8988T (cell line): ENCODE measurements at regions not wholly inside any gene's neighbourhood (a gene's known extent, or its start where the extent isn't known, plus 50 kb on each side); places are given as distances from the start of the nearest gene placed in this dataset.

ENCODE experiments used
- DNase-seq: peaks from one replicate; pipeline ENCODE4 v3.0.0; 2011

- no peak for DNase-seq
Measured at GRCh38 chr21:27315373-27315772, 348.5 kb upstream of the ADAMTS5 start.

- DNase-seq = no peak
Measured at GRCh38 chr21:27314131-27314530, 347.2 kb upstream of the ADAMTS5 start.

DNA sequence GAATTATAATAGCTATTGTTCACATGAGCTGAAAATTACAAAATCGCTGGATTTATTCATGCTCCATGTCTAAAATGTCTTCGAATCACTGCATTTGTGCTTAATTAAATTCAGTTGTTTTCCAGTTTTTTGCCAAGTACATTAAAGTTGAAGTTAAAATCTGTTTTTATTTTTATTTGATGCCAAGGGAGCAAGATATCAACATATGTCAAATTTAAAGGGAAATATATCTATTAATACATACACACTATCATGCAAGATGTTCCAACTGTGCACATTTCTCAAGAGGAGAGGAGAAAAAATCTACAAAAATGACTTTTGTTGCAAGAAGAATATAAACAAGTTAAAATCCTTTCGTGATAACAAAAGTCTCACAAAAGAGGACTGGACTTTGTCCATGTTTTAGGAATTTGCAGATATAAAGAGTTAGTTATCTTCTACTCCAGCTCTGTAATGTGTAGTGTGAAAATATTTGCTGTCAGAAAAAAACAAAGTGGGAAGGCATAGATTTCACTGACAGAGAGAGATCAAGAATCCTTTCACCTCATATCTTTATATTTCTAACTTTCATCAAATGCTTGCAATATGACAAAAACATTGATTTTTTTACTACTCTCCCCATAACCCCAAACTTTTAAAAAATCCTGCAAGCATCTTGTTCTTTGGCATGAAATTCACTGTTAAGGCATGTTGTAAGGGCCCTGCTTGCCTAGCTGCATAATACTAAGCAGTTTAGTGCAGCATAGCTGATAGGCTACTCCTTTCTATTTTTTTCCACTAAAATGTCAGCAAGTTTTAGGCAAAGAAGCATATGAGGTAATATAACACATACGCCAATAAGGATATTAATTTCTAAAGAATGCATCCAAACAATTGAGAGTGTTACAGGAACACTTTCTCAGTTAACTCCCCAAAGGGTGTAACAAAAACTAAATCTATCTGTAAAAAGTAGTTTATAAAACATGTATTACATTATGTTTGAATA, 340.2 kb upstream of the ADAMTS5 start:
- no peak for DNase-seq

- no peak for DNase-seq
Measured at GRCh38 chr21:27306206-27306605, 339.3 kb upstream of the ADAMTS5 start.

- DNase-seq = no peak
Measured at GRCh38 chr21:27301220-27301619, 334.3 kb upstream of the ADAMTS5 start.

DNA sequence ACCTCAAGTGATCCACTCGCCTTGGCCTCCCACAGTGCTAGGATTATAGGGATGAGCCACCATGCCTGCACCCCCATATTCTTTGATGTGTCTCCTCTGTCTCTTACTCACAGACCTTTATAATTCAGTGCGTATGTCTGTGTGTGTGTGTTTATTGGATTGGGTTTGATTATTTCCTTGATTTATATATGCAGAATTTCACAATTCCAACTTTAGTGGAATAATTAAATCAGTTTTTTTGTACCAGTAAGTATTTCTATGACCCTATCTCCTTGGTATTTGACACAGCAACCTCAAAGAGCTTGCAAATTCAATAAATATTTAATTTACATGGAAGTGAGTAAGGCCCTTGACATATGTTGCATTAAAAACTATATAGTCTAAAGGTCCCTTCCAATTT, 333.9 kb upstream of the ADAMTS5 start:
- no peak for DNase-seq

- DNase-seq = no peak
Measured at GRCh38 chr21:27298465-27298864, 331.6 kb upstream of the ADAMTS5 start.

- no peak for DNase-seq
Measured at GRCh38 chr21:27293239-27293638, 326.4 kb upstream of the ADAMTS5 start.

GRCh38 chr21:27292783-27293182, 325.9 kb upstream of the ADAMTS5 start:
- no peak for DNase-seq

DNA sequence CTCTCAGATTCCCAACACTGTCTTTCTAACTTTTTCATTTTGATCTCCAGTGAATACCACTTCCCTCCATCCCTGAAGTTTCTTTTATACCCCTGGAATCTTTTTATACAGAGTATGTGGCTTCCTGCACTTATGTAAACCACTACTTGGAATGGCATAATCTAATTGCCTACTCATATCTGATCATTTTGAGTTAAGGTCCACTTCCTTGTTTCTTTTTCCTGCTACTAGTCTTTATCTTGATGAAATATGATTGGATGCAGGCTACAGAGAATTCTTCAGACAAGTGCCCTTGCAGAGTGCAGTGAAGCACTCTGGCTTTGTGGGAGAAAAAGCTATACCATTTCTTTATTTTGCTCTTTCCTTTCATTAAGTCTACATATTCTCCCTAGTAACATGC, 325.3 kb upstream of the ADAMTS5 start:
- DNase-seq = no peak

GRCh38 chr21:27291006-27291405, 324.1 kb upstream of the ADAMTS5 start:
- DNase-seq = no peak

GRCh38 chr21:27290028-27290427, 323.1 kb upstream of the ADAMTS5 start:
- no peak for DNase-seq

- no peak for DNase-seq
Measured at GRCh38 chr21:27286760-27287159, 319.9 kb upstream of the ADAMTS5 start.

DNA sequence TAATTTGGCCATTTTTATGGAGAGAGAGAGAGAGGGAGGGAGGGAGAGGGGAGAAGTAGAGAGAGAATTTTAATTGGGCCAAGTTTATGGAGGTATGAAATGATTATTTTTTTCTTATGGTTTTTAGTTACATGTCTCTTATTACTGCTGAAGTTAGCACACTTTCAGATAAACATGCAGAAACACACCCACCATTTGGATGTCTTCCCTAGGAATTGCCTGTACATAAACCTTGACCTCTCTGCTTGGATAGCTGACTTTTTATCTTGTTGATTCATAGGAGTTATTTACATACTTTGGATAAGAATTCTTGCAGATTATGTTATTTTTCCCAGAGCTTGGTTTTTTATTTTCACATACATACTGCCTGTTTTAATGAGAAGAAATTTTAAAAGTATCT, 310.2 kb upstream of the ADAMTS5 start:
- DNase-seq = no peak

DNA sequence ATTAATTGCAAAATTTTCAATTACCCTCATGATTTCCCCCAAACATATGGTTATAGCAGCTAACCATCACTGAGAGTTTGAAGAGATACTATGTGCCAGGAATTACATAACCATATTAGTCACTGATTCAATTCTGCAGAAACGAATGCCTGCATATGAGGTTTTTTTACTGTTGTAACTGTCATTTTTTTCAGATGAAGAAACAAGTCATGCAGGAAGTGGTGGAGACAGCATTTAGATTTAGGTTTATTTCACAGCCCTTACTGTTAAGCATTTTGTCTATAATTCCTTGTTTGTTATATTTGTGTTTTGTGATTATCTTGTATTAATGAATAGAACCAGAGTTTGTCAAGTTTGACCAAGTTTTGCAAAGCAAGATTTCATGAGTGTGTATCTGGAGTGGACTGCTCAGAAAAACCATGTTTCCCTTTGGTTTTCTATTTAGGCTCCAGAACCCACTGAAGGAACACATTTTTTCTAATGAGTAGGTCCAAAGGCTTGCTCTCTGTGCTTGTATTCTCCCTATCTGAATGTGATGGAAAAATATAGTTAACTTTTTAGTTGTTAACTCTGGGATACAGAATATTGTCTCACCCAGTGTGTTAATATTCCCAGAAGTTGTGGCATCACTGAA, 308.5 kb upstream of the ADAMTS5 start:
- DNase-seq = no peak

DNA sequence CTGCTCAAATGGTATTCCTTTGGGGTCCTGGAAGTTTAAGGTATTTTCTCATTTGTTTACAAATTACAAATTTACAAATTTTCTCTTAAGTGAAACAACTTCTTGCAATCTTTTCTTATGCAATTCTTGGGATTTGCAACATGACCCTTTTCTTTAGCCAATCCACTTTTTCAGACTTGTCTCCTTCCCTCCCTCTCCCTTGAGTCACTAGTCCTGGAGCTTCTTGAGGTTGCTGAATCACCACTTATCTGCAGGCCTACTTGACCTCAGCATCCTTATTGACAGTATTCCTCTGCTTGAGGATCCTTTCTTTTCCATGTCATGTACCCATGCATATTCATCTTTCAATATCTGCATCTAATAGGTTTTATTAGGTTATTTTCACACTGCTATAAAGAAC, 302.8 kb upstream of the ADAMTS5 start:
- DNase-seq = no peak

GRCh38 chr21:27268290-27268689, 301.4 kb upstream of the ADAMTS5 start:
- no peak for DNase-seq

DNA sequence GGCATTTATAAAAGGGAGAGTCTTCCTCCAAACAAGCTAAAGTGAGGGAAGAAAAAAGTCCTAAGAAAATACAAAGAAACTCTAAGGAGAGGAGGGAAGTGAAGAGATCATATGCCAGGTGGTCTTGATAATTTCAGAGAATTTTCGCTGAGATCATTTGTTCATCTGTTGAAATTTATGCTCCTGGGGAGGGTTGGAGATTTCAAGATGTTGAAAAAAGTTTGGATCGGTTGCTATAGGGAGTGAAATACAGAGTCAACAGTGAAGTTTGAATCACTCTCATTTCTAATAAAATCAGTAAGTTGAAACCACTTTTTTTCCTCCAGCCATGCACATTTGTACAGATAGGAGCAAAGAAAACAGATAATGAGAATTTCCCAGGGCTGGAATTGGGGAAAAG, 299.1 kb upstream of the ADAMTS5 start:
- DNase-seq = no peak

- no peak for DNase-seq
Measured at GRCh38 chr21:27265492-27265891, 298.6 kb upstream of the ADAMTS5 start.

DNA sequence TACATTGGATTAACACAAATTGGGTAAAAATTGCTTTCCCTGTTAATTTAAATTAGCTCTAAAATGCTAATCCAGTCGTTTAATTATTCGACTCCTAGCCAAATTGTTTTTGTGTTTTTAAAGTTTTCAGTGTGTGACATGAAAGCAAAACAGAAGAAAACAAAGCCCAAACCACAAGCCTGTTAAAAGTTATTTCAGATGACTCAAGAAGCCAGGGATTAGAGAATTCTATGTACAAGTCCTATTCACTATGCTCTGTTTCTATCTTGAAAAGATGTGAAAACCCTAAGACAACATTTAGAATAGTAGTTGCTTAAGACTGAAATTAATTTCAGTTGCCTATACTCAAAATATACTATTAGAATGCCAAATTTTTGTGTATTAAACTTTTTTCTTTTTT, 294.8 kb upstream of the ADAMTS5 start:
- DNase-seq = no peak

DNA sequence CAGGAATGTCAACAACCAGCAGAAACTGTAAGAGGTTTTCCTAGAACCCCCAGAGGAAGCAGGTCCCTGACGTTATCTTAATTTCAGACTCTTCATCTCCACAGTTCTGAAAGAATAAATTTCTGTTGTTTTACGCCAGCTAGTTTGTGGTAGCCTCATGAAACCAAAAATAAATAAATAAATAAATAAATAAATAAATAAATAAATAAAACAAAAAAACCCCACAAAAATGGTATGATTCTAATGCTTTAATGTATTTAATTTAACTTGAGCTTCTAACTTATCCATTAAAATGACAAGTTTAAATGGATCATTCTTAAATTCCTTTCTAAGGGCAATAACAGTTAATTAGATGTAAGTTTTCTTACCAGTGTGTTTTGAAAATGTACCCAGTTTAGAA, 293.8 kb upstream of the ADAMTS5 start:
- DNase-seq = no peak

DNA sequence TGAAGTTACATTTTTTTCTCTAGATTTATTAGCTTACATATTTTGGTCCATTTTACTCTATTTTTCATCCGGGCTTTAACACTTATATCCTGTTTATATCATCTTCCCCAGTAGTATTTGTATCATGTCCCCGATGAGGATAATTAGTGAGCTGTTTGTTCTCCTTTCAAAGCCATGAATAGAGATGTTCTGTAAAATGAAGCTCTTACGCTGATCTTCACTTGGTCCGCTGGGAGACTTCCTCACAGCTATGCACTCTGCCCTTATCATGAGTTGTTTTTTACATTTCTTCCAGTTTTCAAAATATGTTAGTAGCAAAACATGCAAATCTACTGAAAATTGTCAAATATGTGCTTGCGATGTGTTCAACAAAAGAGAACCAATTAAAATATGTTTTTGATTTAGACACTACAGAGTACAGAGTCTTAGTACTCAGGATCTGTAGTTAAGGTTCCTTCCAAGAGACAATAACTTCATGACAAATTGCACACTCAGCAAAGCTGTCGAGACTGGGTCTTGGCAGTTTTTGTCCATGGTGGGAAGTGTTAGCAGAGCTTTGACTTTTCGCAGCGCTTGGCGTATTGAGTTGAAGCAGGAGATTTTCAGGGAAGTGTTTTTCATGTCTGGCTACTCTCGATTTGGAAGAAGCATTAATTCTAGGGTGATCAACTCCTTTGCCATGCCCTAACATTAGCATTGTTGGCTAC, 292.0 kb upstream of the ADAMTS5 start:
- no peak for DNase-seq

DNA sequence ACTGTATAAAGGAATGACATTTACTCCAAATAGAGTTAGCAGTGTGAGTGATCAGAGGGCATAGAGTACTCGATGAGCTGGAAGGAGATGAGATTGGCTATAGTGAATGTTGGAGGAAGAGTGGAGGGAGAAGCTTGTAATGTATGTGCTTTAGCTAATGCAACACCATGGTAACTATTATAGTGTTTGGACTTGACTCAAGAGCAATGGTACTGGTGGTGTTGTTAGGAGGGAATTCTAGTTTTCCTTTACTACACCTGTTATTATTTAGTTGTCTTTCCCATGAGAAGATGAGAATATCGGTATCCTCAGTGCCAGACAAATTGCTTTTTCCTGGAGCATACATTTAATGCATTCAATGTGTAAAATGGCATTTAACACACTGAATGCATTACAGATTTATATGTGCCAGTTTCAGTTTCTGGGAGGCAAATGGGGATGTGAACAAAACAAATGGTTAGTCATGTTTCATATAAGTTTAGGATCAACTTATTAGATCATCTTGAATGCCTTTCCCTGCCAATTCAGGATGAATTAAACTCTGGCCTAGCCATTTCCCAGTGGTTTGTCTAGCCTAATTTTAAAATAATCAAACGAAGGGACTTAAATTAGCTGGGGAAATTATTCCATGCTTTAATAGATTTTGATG, 291.1 kb upstream of the ADAMTS5 start:
- DNase-seq = no peak
